GM21529 (cell line): ENCODE measurements at regions not wholly inside any gene's neighbourhood (a gene's known extent, or its start where the extent isn't known, plus 50 kb on each side); places are given as distances from the start of the nearest gene placed in this dataset.
"Not testable (repeated sequence)": the region's sequence is repeated elsewhere in the genome, so short reads cannot be mapped to it uniquely, and the experiment has no call there.

Source experiments
- ATAC-seq: cut with Tn5 transposase; IDR thresholded peaks from one replicate; pipeline ENCODE4 v1.9.1; 2021; ENCODE audit not compliant: unreplicated experiment

DNA sequence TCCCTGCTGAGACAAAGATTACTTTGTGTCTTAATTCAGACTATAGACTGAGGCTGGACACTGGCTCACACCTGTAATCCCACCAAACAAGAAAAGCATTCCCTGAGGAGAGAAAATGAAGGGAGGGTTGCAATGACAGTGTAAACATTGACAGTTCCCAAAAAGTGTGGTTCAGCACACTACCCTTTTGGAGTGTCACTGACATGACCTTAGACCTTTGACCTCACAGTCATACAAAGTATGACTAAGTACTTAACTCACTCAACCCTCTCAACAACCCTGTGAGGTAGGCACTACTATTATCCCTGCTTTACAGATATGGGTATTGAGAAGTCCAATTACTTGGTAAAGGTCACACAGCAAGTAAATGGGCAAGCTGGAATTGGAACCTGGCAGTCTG is 341.7 kb downstream of the LRRC3B start:
- no peak for ATAC-seq

DNA sequence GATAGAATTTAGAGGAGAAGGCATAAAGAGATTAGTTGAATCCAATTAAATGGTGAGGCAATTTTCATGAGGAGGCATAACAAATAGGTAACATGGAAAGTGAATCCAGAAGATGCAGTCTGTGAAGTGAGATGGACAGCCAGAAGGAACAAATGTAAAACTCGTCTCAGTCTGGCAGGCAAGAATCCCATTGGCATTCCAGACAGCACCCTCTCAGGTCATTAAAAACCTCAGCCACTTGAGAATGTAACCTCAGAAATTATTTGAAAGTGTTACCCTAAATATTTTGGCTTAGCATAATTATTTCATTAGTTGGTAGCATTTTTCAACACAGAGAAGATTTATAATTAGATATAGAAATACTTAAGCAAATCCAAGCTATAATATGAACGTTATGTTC is 342.3 kb downstream of the LRRC3B start:
- ATAC-seq = no peak

DNA sequence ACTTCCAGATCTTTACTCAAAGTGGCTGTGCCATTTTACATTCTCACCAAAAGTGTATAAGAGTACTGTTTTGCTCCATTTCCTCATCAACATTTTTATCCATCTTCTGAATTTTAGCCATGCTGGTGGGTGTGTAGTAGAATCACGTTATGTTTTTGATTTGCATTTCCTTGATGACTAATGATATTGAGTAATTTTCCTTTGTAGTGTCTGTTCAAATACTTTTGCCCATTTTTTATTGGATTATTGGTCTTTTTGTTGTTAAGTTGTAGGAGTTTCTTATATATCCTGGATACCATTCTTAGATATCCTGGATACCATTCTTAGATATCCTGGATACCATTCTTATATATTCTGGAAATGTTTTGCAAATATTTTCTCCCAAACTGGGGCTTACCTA is 344.9 kb downstream of the LRRC3B start:
- no peak for ATAC-seq

DNA sequence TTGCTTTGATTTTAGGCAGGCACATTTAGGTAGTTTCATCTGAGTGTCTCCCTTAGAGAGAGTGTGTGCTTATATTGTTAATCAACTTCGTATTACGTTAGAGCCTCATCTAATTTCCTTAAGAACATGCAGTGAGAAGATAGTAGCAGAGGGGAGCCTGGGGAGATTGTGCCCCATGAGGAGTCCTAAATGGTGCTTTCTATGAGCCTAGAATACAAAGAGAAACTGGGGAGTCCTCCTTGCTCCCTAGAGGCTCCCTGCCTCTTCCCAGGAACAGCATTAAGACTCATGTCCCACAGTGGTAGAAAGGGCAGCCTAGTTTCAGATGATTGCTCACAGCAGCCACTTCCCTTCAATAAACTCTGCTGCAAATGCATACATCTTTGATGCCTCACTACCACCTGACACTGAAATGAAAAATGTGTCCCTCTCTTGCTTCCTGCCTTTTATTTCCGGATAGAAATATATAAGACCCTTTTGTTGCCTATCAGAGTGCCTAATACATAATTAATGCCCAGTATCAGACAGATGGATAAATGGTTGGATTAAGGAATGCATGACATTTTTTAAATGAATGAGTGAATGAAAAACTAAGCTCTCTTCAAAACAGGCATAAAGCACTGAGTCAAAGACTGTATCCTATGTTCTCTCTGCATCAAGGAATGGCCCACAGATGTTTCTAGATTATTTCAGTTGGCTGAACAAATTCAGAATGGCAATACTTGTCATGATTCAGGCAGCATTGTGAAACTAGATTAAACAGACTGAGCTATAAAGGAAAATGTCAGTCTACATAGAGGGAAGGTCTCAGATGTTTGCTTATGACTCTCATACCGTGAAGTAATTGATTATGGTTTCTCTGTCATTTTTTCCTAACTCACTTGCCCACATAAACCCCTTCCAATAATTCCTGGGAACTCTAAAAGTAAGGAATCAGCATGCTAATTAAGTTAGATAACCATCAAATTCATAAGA is 362.1 kb downstream of the LRRC3B start:
- ATAC-seq = no peak

DNA sequence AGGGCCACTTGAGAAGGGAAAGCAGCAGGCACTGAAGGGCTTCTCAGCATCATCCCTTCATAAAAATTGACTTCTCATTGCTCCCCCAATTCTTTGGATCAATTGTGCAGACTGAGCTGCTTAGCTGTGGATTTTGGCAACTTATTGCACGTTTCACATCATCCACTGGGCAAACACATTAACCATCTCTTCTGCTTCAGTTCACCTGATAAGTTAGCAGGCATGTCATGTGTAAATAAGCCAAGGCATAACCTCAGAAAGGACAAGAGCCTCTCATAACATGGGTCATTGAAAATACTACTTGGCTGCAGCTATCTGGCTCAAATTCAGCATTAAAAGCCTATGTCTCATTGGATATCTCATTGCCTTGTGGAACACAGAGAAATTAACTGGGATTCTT is 366.5 kb downstream of the LRRC3B start:
- no peak for ATAC-seq

DNA sequence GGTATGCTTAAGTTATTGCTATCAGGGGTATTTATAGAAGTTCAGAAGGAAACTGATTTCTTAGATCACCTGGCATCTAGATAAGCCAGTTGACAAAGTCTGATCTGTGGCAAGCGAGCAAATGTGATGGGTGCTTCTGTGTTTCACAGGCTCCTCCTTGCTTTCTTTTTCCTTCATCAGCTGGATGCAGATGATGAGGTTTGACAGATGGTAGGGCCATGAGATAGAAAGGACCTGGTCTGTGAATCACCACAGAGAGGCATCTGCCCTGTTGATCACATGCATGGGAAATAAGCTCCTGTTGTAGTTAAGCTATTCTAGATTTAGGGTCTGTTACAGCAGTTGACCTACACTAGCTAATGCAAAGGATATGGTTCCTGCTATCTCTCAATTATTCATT is 372.0 kb downstream of the NEK10 start:
- no peak for ATAC-seq

DNA sequence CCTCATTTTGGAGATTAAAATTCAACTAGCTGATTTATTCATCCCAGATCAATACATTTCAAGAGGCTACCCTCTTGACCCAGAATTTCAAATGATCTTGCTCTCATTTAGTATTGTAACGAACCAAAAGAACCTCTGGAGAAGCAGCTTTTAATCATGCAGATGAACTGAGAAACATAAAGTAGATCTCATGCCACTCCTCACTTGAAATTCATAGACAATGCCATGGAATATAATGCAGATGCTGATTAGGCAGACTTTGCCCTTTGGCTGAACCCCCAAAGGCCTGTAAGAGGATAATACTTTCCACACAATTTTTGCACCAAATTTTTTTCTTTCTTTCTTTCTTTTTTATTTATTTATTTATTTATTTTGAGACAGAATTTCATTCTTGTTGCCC is 358.3 kb downstream of the NEK10 start:
- no peak for ATAC-seq

DNA sequence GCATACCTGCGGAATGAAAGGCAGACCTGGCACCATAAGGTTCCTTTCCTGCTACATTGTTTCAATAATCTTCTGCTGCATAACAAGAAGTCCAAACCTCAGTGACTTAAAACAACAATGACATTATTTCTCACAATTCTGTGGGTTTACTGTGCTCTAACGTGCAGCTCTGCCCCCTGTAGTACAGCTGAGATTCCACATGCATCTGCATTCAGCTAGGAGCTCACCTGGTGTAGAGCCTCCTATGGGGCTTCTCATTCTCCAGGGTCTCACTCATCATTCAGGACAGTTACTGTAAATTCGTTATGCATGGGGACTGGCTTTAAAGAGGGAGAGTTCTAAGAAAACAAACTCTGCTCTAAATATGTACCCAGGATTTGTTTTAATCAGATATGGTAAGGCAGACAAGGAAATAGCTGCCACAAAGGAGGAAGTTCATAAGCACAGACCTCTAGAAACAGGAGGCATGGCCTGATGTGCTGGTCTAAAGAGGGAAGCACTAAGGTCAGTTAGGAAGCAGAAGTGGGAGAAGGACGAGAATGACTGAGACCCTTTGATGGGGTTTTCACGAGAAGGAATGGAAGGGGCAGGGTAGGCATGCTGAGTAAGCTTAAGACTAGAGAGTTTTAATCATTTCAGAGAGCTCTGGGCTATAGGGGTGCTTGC is 347.0 kb downstream of the NEK10 start:
- ATAC-seq = no peak

DNA sequence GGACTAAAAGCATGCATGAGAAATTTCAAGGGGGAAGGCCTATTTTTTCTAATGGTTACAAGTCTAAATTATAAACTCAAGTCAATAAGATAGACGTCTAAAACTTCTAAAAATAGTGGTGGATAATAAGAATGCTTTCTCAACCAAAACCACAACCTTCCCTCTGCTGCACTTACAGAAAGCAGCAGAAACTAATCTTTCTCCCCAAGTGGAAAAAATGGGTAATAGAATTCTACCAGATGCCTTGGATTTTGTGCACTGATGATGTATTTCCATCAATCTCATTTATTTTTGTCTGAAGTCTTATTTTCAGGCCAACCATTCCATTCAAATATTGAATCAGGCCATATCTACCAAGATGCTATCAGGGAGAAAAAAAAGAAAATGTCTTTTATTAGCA is 344.7 kb downstream of the NEK10 start:
- no peak for ATAC-seq

DNA sequence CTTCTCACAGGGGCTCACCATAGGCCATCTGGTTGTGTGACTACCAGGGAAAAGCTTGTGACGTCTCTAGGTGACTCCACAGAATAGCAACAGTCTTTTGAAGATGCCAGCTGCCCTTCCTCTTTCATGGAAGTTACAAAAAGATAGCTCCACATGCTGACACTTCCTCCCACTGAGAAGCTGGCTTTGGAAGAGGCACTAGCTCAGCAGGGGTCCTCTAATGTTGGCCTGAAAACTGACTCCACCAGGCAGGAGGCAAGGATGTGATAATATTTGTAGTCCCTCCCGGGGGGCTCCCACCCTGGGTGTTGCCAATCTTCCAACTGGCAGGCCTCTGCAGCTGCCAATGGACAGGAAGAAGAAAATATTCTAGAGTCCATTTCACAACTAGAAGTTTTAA is 343.5 kb downstream of the NEK10 start:
- no peak for ATAC-seq

DNA sequence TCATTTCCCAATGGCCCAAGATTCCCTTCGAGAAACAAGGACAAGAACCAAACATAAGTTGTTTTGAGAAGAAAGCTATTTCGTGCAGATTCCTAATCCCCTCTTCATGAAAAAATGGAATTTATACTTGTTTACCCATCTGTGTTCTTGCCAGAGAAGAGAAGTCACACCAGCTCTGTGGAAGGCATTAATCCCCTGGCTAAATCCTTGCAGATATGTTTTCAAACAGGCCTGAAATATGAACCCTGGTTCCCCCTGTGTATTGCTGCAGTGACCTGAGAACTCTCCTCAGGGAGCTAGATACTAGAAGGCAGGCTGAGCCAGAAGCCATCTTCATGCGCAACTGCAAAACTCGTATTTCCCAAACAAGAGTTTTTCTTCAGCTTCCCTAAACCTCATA is 337.7 kb downstream of the NEK10 start:
- no peak for ATAC-seq

DNA sequence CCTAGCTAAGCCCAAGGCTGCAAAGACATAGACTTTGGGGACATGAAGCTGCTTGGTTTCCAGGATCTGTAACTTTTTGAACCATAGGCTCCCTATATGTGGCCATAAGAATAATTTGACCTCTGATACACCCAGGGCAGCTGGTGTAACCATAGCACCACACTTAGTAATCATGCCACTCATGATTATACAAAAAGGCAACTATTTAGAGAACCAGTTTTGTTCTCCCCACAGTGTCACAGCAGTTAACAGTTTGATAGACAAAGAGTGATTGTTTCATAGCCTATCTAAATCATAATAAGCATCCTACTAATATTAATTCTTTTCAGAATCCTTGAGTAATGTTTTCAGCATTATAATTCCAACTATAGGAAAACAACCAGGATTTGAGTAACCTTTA is 334.9 kb downstream of the NEK10 start:
- no peak for ATAC-seq

DNA sequence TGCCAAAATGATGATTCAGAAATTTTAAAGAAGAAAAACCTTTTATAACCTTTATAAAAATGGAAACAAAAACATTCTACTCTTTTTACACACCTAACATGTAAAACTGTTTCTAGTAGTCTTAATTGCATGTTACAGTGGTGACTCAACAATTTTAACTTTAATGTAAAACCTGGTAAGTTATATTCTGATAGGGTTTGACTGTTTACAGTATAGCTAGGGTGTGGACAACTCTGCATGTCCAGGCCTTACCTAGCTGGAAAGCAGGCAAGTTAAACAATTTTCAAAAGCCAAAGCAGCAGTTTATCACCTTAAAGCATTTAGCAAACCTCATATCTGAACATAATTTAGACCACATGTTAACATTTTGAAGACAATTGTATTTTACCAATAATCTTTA is 328.5 kb downstream of the NEK10 start:
- ATAC-seq = no peak

DNA sequence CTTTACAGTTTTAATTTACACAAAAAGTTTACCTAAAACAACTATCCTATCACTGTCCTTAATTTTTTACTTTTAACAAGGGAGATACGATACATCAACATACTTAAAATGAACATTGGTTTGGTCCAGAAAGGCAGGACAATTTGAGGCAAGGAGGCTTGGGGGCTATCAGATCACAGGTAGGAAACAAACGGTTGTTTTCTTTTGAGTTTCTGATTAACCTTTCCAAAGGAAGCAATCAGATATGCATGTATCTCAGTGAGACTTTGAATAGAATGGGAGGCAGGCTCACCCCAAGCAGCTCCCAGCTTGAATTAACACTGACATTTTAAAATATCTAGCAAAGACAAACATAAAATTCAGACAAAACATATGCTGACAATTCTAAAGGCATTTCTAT is 326.6 kb downstream of the NEK10 start:
- not testable (repeated sequence) for ATAC-seq

DNA sequence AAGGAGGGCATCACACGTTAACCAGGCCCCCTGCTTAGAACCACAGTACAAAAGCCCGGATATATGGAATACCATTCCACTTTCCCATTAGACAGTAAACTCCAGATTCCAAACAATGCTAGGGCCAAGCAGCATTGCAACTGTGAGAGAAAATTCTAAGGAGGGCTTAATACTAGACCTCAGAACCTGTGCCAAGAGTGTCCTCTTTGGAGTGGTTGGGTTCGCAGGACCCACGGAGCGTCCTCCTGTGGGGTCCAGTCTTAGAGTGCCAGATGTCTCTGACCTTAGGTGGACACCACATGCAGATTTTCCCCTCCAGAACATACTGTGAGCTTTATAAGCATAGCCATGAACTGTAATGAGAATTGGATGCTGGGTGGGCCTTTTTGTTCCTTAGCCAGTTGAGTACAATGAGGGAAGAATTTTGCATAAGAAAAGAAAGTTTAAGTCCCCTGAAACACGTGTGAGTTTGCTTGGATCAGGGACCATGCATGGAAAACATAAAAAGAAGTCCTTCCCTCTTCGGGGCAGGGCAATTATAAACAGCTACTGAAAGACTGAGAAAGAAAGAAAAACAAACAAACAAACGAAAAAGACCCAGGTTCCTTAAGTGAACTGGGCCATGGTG is 325.7 kb downstream of the NEK10 start:
- no peak for ATAC-seq

DNA sequence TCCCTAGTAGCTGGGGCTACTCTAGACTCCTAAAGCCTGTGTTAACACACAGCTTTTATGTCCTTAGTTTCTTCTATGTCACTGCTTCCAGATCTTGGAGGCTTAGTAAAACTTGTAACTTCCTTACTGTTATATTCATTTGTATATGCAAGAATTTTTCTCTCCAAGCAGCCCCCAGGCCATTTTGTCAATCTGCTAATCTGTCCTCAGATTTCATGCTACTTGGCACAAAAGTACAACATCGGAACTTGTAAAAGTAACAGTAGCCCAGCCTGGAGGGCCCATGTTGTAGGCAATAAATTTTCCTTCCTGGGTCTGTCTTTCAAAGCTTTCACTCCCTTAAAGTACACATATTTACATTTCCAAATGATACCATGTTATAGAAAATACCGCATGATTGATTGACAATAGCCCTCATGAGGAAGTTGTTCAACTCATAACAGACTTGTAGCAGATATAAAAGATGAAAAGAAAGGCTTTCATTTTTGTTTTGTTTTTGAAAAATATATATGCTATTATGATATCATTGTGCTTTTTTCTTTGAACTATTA is 324.2 kb downstream of the NEK10 start:
- no peak for ATAC-seq

DNA sequence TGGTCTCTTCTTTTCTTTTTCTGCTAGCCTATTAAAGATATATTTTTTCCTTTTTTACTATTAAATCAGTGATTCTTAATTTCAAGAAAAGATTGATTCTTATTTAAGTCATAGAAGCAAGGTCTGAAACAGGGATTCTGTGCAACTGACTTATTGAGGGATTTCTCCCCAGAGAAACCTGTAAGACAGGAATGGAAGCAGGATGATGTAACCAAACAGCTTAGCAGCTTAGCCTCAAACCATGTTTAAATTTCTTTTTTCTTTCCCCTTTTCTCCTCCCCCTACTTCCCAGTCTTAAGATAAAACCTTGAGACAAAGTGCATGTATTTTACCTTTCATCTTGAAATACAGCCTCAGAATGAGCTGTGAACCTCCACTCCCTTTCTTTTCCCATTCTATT is 322.8 kb downstream of the NEK10 start:
- no peak for ATAC-seq

DNA sequence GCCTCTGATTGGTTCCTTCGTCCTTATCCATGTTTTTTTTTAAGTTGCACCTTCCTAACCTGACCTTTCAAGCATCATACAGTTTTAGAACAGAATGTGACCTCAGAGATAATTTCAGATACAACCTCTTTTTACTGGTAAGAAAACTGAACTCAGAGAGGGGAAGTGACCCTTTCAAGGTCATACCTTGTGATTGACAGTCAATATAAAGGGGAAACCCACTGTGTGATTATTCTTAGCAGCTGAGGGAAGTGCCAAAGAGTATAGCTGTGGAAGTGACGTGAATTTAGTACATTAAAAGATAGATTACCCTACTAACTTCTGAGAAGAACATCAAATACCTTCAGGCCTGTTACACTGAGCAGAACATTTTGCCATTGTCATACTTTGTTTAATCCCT is 319.4 kb downstream of the NEK10 start:
- ATAC-seq = no peak

DNA sequence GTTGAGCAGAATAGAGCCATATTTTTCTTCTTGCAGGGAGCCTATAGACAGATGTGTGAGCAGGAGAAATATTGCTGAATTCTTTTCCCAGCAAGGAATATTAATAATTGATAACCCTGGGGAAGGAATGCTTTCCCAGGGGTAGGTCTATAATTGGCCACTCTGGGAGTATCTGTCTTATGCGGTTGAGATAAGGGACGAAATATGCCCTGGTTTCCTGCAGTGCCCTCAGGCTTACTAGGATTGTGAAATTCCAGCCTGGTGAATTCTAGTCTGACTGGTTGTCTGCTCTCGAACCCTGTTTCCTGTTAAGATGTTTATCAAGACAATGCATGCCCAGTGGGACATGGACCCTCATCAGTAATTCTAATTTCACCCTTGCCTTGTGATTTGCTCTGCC is 317.7 kb downstream of the NEK10 start:
- not testable (repeated sequence) for ATAC-seq

DNA sequence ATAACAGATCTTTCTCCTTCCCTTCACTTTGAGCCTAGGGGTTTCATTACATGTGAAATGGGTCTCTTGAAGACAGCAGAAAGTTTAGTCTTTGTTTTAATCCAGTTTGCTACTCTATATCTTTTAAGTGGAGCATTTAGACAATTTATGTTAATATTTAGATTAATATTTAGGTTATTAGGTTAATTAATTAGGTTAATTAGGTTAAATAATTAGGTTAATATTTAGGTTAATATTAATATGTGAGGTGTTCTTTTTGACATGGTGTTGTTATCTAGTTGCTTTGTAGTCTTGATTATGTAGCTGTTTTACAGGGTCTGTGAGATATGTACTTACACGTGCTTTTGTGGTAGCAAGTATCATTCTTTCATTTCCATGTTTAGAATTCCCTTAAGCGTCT is 312.9 kb downstream of the NEK10 start:
- no peak for ATAC-seq

DNA sequence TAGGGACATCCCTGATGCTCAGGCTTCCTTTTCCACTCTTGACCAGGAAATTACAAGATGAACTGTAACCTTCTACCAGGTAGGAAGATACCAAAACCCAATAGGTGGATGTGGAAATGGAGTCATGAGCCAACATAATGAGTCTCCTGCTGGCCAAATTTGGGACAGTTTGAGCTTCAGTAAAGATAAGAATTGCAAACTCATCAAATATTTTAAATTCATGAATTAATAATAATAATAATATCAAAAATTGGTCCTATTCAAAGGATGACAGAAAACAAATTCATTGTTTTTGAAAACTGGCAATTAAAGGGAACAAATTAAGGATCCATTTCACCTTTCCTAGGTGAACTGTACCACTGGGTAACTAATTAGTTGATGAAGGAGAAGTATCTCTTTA is 309.7 kb downstream of the NEK10 start:
- ATAC-seq = no peak
